ENCODE measurements at regions not wholly inside any gene's neighbourhood (a gene's known extent, or its start where the extent isn't known, plus 50 kb on each side); places are given as distances from the start of the nearest gene placed in this dataset.

GRCh38 chr4:15376594-15376993 is 51.2 kb upstream of the C1QTNF7 start:
- peak in 1 of 3 experiments; percentile 2 for DNase-seq

Measured in NCI-H1417 (cell line).